Peyer's patch (tissue), 4 donors: ENCODE measurements at regions not wholly inside any gene's neighbourhood (a gene's known extent, or its start where the extent isn't known, plus 50 kb on each side); places are given as distances from the start of the nearest gene placed in this dataset.

Experiments used
- POLR2A ChIP-seq, 2 donors: fragments of 450-650 bp; IDR thresholded peaks; one replicate each; pipeline ENCODE4 v1.5.1; 2017; ENCODE audit warnings: antibody characterized with exemption in 2 of 2, mild to moderate bottlenecking in 2 of 2, moderate library complexity in 2 of 2
- TF ChIP-seq, protein P1 (sequence below), 6 experiments: fragments of 450-650 bp in 4 of 6; fragments of 200-600 bp in 2 of 6; sonication (generic) in 1 of 6; IDR thresholded peaks; one replicate each; pipeline ENCODE4 v1.5.1; 2017 to 2019; ENCODE audit warnings: antibody characterized with exemption in 6 of 6, mild to moderate bottlenecking in 3 of 6, moderate library complexity in 1 of 6

DNA sequence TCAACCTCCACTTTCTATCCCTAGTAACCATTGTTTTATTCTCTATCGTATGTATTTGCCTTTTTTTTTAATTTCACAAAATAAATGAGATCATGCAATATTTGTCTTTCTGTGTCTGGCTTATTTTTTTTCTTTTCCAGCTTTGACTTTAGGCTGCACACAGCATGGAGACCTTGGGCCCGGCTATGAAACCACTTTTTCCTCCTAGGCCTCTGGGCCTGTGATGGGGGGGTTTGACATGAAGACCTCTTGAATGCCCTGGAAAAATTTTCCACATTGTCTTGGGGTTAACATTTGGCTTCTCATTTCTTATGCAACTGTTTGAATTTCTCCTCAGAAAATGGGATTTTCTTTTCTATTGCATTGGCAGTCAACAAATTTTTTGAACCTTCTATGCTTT, 100.2 kb upstream of the BTG3 start:
- TF ChIP-seq, protein P1, sequence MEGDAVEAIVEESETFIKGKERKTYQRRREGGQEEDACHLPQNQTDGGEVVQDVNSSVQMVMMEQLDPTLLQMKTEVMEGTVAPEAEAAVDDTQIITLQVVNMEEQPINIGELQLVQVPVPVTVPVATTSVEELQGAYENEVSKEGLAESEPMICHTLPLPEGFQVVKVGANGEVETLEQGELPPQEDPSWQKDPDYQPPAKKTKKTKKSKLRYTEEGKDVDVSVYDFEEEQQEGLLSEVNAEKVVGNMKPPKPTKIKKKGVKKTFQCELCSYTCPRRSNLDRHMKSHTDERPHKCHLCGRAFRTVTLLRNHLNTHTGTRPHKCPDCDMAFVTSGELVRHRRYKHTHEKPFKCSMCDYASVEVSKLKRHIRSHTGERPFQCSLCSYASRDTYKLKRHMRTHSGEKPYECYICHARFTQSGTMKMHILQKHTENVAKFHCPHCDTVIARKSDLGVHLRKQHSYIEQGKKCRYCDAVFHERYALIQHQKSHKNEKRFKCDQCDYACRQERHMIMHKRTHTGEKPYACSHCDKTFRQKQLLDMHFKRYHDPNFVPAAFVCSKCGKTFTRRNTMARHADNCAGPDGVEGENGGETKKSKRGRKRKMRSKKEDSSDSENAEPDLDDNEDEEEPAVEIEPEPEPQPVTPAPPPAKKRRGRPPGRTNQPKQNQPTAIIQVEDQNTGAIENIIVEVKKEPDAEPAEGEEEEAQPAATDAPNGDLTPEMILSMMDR (IDR thresholded peaks at IDR 0.05), result no peak
- no peak for TF ChIP-seq POLR2A (IDR thresholded peaks at IDR 0.05)
